Neural cell (in vitro differentiated cells): ENCODE measurements at regions not wholly inside any gene's neighbourhood (a gene's known extent, or its start where the extent isn't known, plus 50 kb on each side); places are given as distances from the start of the nearest gene placed in this dataset.

Source experiments
- H2AFZ ChIP-seq: fragments of 200-600, 300-800 bp; sonication (generic), shearing (Covaris generic); 2 replicates; pipeline ENCODE4 v1.6.0; 2014; ENCODE audit warnings: low read depth, mild to moderate bottlenecking, antibody characterized with exemption, low read length, moderate library complexity
- H3F3A ChIP-seq: fragments of 200-600 bp; shearing (Covaris generic); 2 replicates; pipeline ENCODE4 v1.6.1; 2016; ENCODE audit warnings: mild to moderate bottlenecking, moderate library complexity, mixed read lengths, antibody characterized with exemption, low read length; ENCODE audit not compliant: insufficient read depth, poor library complexity, severe bottlenecking
- H3K27ac ChIP-seq: fragments of 200-600, 300-800 bp; sonication (generic), shearing (Covaris generic); 2 replicates; pipeline ENCODE4 v1.5.1; 2014; ENCODE audit warnings: mild to moderate bottlenecking, low read length, moderate library complexity
- H3K27me3 ChIP-seq: fragments of 300-800, 200-600 bp; sonication (generic), shearing (Covaris generic); 2 replicates; pipeline ENCODE4 v1.6.0; 2014; ENCODE audit warnings: mild to moderate bottlenecking, low read depth, low read length, moderate library complexity; ENCODE audit not compliant: insufficient read depth
- H3K36me3 ChIP-seq: fragments of 300-800, 200-600 bp; sonication (generic), shearing (Covaris generic); 2 replicates; pipeline ENCODE4 v1.5.1; 2014; ENCODE audit warnings: mild to moderate bottlenecking, antibody characterized with exemption, low read length, moderate library complexity; ENCODE audit not compliant: insufficient read depth
- H3K4me2 ChIP-seq: fragments of 300-800, 200-600 bp; sonication (generic), shearing (Covaris generic); 2 replicates; pipeline ENCODE4 v1.6.0; 2014; ENCODE audit warnings: mild to moderate bottlenecking, low read length
- H3K4me3 ChIP-seq: fragments of 300-800, 200-600 bp; sonication (generic), shearing (Covaris generic); 2 replicates; pipeline ENCODE4 v1.5.1; 2014; ENCODE audit warnings: mild to moderate bottlenecking, low read length, moderate library complexity
- H3K79me2 ChIP-seq: fragments of 200-600 bp; shearing (Covaris generic); replicated peaks from 2 replicates; pipeline ENCODE4 v1.6.0; 2014; ENCODE audit warnings: mild to moderate bottlenecking, low read length, moderate library complexity; ENCODE audit not compliant: insufficient read depth
- H3K9ac ChIP-seq: fragments of 300-800, 200-600 bp; sonication (generic), shearing (Covaris generic); 2 replicates; pipeline ENCODE4 v1.6.1; 2016; ENCODE audit warnings: mild to moderate bottlenecking, low read length, mixed read lengths
- H3K9me2 ChIP-seq: fragments of 200-600 bp; shearing (Covaris generic); 2 replicates; pipeline ENCODE4 v1.6.1; 2016; ENCODE audit warnings: mild to moderate bottlenecking, low read length, mixed read lengths; ENCODE audit not compliant: insufficient read depth
- H3K9me3 ChIP-seq: fragments of 200-600, 300-800 bp; sonication (generic), shearing (Covaris generic); 2 replicates; pipeline ENCODE4 v1.6.1; 2016; ENCODE audit warnings: mild to moderate bottlenecking, mixed run types, low read length, moderate library complexity, mixed read lengths
- H4K20me1 ChIP-seq: fragments of 200-600 bp; shearing (Covaris generic); 2 replicates; pipeline ENCODE4 v1.6.1; 2016; ENCODE audit warnings: mild to moderate bottlenecking, mixed run types; ENCODE audit not compliant: insufficient read depth
- EP300 ChIP-seq: fragments of 450-650 bp; conservative IDR thresholded peaks from 2 replicates; pipeline ENCODE4 v1.6.1; 2014; ENCODE audit warnings: antibody characterized with exemption, mild to moderate bottlenecking, moderate library complexity; ENCODE audit not compliant: poor library complexity, severe bottlenecking
- EZH2 ChIP-seq: fragments of 200-600, 300-800 bp; shearing (Covaris generic), sonication (generic); IDR thresholded peaks from 2 replicates; pipeline ENCODE4 v1.6.1; 2014; ENCODE audit warnings: antibody characterized with exemption, low read length, borderline replicate concordance, mild to moderate bottlenecking; ENCODE audit not compliant: insufficient read depth, poor library complexity, severe bottlenecking
- MXI1 ChIP-seq: fragments of 450-650 bp; conservative IDR thresholded peaks from 2 replicates; pipeline ENCODE4 v1.6.1; 2014; ENCODE audit warnings: antibody characterized with exemption, mild to moderate bottlenecking; ENCODE audit not compliant: poor library complexity, severe bottlenecking
- POLR2AphosphoS5 ChIP-seq: IDR thresholded peaks from 2 replicates; pipeline ENCODE4 v1.6.1; 2012
- RAD21 ChIP-seq: fragments of 450-650 bp; conservative IDR thresholded peaks from 2 replicates; pipeline ENCODE4 v1.6.1; 2014; ENCODE audit warnings: antibody characterized with exemption, mild to moderate bottlenecking, moderate library complexity
- SMC3 ChIP-seq: fragments of 450-650 bp; conservative IDR thresholded peaks from 2 replicates; pipeline ENCODE4 v1.6.1; 2014; ENCODE audit warnings: antibody characterized with exemption, mild to moderate bottlenecking, moderate library complexity; ENCODE audit not compliant: poor library complexity
- TAF1 ChIP-seq: IDR thresholded peaks from 2 replicates; pipeline ENCODE4 v1.6.1; 2012; ENCODE audit warnings: low read depth
- TF ChIP-seq, protein P1 (sequence below): IDR thresholded peaks from 2 replicates; pipeline ENCODE4 v1.6.1; 2012; ENCODE audit warnings: borderline replicate concordance
- TF ChIP-seq, protein P2 (sequence below): fragments of 450-650 bp; IDR thresholded peaks from 2 replicates; pipeline ENCODE4 v1.5.1; 2014; ENCODE audit warnings: antibody characterized with exemption, mild to moderate bottlenecking, moderate library complexity; ENCODE audit not compliant: poor library complexity, severe bottlenecking

DNA sequence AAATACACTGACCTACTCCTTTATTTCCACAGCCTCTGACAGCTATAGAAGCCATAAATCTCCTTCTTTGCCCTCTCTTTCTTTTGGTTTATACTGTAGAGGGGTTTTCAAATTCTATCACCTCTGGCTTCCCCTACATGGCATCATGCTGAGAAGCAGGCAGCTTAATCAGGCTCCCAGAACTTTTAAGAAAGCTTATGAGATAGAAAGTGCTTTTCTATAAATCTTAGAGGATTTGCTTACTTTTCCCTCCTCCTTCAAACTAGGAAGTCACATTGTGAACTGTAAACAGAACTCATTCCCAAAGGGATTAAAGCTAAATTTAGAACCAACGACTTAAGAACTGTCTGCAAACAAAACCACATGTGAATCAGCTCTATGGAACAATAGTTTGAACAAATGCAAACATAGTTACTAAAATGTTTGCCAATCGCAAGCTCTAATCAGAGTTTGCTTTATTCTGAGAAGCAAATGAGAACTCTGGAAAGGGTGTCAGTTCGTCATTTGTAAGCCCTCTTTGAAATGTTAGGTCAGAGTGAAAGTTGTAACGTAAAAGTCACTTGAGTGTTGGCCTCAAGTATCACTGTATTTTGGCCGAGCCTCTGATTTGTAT is 344.1 kb downstream of the RFC3 start:
- no peak overlapping the region for H3K4me2 ChIP-seq
- no peaks in the 10 kb centered on the region for H4K20me1 ChIP-seq
- no peak overlapping the region for H2AFZ ChIP-seq
- H3K9ac ChIP-seq: no peak overlapping the region
- H3K27me3 ChIP-seq: no peaks in the 10 kb centered on the region
- no peak overlapping the region for H3K4me3 ChIP-seq
- H3K27ac ChIP-seq: no peak overlapping the region
- H3K36me3 ChIP-seq: no peaks in the 10 kb centered on the region
- no peaks in the 10 kb centered on the region for H3K9me2 ChIP-seq
- H3K79me2 ChIP-seq: no peaks in the 10 kb centered on the region
- H3F3A ChIP-seq: no peaks in the 10 kb centered on the region
- H3K9me3 ChIP-seq: no peaks in the 10 kb centered on the region
- no peak for TF ChIP-seq EZH2
- TF ChIP-seq POLR2AphosphoS5: no peak
- TF ChIP-seq SMC3: no peak
- no peak for TF ChIP-seq RAD21
- TF ChIP-seq, protein P1, sequence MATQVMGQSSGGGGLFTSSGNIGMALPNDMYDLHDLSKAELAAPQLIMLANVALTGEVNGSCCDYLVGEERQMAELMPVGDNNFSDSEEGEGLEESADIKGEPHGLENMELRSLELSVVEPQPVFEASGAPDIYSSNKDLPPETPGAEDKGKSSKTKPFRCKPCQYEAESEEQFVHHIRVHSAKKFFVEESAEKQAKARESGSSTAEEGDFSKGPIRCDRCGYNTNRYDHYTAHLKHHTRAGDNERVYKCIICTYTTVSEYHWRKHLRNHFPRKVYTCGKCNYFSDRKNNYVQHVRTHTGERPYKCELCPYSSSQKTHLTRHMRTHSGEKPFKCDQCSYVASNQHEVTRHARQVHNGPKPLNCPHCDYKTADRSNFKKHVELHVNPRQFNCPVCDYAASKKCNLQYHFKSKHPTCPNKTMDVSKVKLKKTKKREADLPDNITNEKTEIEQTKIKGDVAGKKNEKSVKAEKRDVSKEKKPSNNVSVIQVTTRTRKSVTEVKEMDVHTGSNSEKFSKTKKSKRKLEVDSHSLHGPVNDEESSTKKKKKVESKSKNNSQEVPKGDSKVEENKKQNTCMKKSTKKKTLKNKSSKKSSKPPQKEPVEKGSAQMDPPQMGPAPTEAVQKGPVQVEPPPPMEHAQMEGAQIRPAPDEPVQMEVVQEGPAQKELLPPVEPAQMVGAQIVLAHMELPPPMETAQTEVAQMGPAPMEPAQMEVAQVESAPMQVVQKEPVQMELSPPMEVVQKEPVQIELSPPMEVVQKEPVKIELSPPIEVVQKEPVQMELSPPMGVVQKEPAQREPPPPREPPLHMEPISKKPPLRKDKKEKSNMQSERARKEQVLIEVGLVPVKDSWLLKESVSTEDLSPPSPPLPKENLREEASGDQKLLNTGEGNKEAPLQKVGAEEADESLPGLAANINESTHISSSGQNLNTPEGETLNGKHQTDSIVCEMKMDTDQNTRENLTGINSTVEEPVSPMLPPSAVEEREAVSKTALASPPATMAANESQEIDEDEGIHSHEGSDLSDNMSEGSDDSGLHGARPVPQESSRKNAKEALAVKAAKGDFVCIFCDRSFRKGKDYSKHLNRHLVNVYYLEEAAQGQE: no peak
- TF ChIP-seq, protein P2, sequence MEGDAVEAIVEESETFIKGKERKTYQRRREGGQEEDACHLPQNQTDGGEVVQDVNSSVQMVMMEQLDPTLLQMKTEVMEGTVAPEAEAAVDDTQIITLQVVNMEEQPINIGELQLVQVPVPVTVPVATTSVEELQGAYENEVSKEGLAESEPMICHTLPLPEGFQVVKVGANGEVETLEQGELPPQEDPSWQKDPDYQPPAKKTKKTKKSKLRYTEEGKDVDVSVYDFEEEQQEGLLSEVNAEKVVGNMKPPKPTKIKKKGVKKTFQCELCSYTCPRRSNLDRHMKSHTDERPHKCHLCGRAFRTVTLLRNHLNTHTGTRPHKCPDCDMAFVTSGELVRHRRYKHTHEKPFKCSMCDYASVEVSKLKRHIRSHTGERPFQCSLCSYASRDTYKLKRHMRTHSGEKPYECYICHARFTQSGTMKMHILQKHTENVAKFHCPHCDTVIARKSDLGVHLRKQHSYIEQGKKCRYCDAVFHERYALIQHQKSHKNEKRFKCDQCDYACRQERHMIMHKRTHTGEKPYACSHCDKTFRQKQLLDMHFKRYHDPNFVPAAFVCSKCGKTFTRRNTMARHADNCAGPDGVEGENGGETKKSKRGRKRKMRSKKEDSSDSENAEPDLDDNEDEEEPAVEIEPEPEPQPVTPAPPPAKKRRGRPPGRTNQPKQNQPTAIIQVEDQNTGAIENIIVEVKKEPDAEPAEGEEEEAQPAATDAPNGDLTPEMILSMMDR: no peak
- TF ChIP-seq EP300: no peak
- no peak for TF ChIP-seq MXI1
- no peak for TF ChIP-seq TAF1

DNA sequence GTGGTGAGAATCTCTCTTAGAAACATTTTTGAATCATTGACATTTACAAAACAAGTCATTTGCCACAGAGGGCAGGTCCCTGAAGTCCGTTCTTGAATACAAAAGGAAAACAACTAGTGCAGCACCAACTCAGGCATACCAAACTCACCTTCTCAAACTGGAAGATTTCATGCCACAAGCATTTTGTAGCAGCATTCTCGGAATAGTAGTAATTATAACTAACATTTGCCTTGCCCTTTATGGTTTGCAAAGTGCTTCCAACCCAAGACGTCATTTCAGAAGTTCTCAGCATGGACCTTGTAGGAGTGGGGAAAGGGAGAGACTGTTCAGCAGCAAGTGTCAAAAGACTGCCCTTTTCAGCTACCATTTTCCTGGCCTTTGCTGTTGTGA is 344.6 kb downstream of the RFC3 start:
- no peaks in the 10 kb centered on the region for H3F3A ChIP-seq
- no peak overlapping the region for H3K4me3 ChIP-seq
- H3K36me3 ChIP-seq: no peaks in the 10 kb centered on the region
- H3K9me3 ChIP-seq: no peaks in the 10 kb centered on the region
- H3K79me2 ChIP-seq: no peaks in the 10 kb centered on the region
- H3K9ac ChIP-seq: no peak overlapping the region
- no peaks in the 10 kb centered on the region for H3K9me2 ChIP-seq
- no peak overlapping the region for H3K27ac ChIP-seq
- TF ChIP-seq, protein P1: no peak
- TF ChIP-seq MXI1: no peak
- TF ChIP-seq, protein P2: no peak
- TF ChIP-seq RAD21: no peak
- no peak for TF ChIP-seq EZH2
- no peak for TF ChIP-seq SMC3
- no peak for TF ChIP-seq TAF1
- TF ChIP-seq EP300: no peak
- no peak for TF ChIP-seq POLR2AphosphoS5
- H3K4me2 ChIP-seq: no peak overlapping the region
- no peaks in the 10 kb centered on the region for H3K27me3 ChIP-seq
- no peaks in the 10 kb centered on the region for H4K20me1 ChIP-seq
- no peak overlapping the region for H2AFZ ChIP-seq
